H9 (cell line): ENCODE measurements at regions not wholly inside any gene's neighbourhood (a gene's known extent, or its start where the extent isn't known, plus 50 kb on each side); places are given as distances from the start of the nearest gene placed in this dataset.
"Not testable (repeated sequence)": the region's sequence is repeated elsewhere in the genome, so short reads cannot be mapped to it uniquely, and the experiment has no call there.

Source experiments
- DNase-seq: peaks from one replicate; pipeline ENCODE4 v3.0.0-alpha.2; 2017
- H2AFZ ChIP-seq: one replicate; pipeline ENCODE4 v1.6.1; 2013; ENCODE audit warnings: mild to moderate bottlenecking, low read length, control low read depth, moderate library complexity
- H2AK5ac ChIP-seq: 2 replicates; pipeline ENCODE4 v1.6.1; 2013; ENCODE audit warnings: low read length, control low read depth, mixed read lengths; ENCODE audit not compliant: insufficient read length
- H2BK120ac ChIP-seq: one replicate; pipeline ENCODE4 v1.6.1; 2013; ENCODE audit warnings: low read depth, mild to moderate bottlenecking, low read length, control low read depth, inconsistent platforms; ENCODE audit not compliant: poor library complexity, severe bottlenecking
- H2BK12ac ChIP-seq: 2 replicates; pipeline ENCODE4 v1.6.1; 2013; ENCODE audit warnings: low read length, control low read depth, mixed read lengths, low read depth; ENCODE audit not compliant: insufficient read length
- H2BK15ac ChIP-seq: 2 replicates; pipeline ENCODE4 v1.6.1; 2013; ENCODE audit warnings: low read depth, low read length, control low read depth
- H2BK20ac ChIP-seq: one replicate; pipeline ENCODE4 v1.6.1; 2013; ENCODE audit warnings: low read depth, mild to moderate bottlenecking, low read length, control low read depth, inconsistent platforms; ENCODE audit not compliant: poor library complexity, severe bottlenecking
- H2BK5ac ChIP-seq: 2 replicates; pipeline ENCODE4 v1.6.1; 2013; ENCODE audit warnings: low read length, control low read depth, mixed read lengths; ENCODE audit not compliant: insufficient read length
- H3K14ac ChIP-seq: 2 replicates; pipeline ENCODE4 v1.6.1; 2013; ENCODE audit warnings: low read length, control low read depth; ENCODE audit not compliant: insufficient read depth
- H3K18ac ChIP-seq: 2 replicates; pipeline ENCODE4 v1.6.1; 2013; ENCODE audit warnings: low read depth, mild to moderate bottlenecking, mixed read lengths, low read length, control low read depth; ENCODE audit not compliant: insufficient read length
- H3K23ac ChIP-seq: 2 replicates; pipeline ENCODE4 v1.6.1; 2013; ENCODE audit warnings: low read length, control low read depth, mixed read lengths, low read depth; ENCODE audit not compliant: insufficient read length
- H3K23me2 ChIP-seq: 2 replicates; pipeline ENCODE4 v1.6.1; 2013; ENCODE audit warnings: low read depth, mild to moderate bottlenecking, mixed read lengths, low read length, control low read depth; ENCODE audit not compliant: insufficient read length, poor library complexity, severe bottlenecking
- H3K27ac ChIP-seq: 2 replicates; pipeline ENCODE4 v1.5.1; 2013; ENCODE audit warnings: low read length, control low read depth, mixed read lengths, low read depth; ENCODE audit not compliant: insufficient read length
- H3K27me3 ChIP-seq: 2 replicates; pipeline ENCODE4 v1.6.1; 2013; ENCODE audit warnings: low read length, control low read depth, inconsistent platforms; ENCODE audit not compliant: insufficient read depth
- H3K4ac ChIP-seq: 2 replicates; pipeline ENCODE4 v1.6.1; 2013; ENCODE audit warnings: low read depth, mild to moderate bottlenecking, control low read depth, inconsistent platforms, low read length, moderate library complexity
- H3K4me1 ChIP-seq: 2 replicates; pipeline ENCODE4 v1.6.1; 2013; ENCODE audit warnings: low read length, control low read depth, inconsistent platforms; ENCODE audit not compliant: insufficient read depth
- H3K4me2 ChIP-seq: 2 replicates; pipeline ENCODE4 v1.6.1; 2013; ENCODE audit warnings: low read length, control low read depth, mixed read lengths; ENCODE audit not compliant: insufficient read length, insufficient read depth
- H3K56ac ChIP-seq: 2 replicates; pipeline ENCODE4 v1.6.1; 2013; ENCODE audit warnings: low read depth, mild to moderate bottlenecking, mixed read lengths, low read length, control low read depth; ENCODE audit not compliant: insufficient read length
- H3K79me1 ChIP-seq: 2 replicates; pipeline ENCODE4 v1.6.1; 2013; ENCODE audit warnings: low read depth, mild to moderate bottlenecking, moderate library complexity, low read length, control low read depth, inconsistent platforms; ENCODE audit not compliant: insufficient read depth, poor library complexity, severe bottlenecking
- H3K79me2 ChIP-seq: 2 replicates; pipeline ENCODE4 v1.6.1; 2013; ENCODE audit warnings: low read length, control low read depth, inconsistent platforms; ENCODE audit not compliant: insufficient read depth
- H3K9ac ChIP-seq: 2 replicates; pipeline ENCODE4 v1.6.1; 2013; ENCODE audit warnings: low read length, control low read depth, mixed read lengths; ENCODE audit not compliant: insufficient read length; ENCODE audit errors: extremely low read depth
- H3K9me3 ChIP-seq: one replicate; pipeline ENCODE4 v1.6.1; 2013; ENCODE audit warnings: low read depth, low read length, inconsistent platforms; ENCODE audit not compliant: control insufficient read depth
- H3T11ph ChIP-seq: one replicate; pipeline ENCODE4 v1.6.1; 2013; ENCODE audit warnings: mild to moderate bottlenecking, low read length, control low read depth, inconsistent platforms
- H4K20me1 ChIP-seq: one replicate; pipeline ENCODE4 v1.6.1; 2013; ENCODE audit not compliant: control insufficient read depth, insufficient read length, insufficient read depth
- H4K5ac ChIP-seq: 2 replicates; pipeline ENCODE4 v1.6.1; 2013; ENCODE audit warnings: low read depth, mild to moderate bottlenecking, mixed read lengths, low read length, control low read depth; ENCODE audit not compliant: insufficient read length
- H4K8ac ChIP-seq: replicated peaks from 2 replicates; pipeline ENCODE4 v1.6.1; 2013; ENCODE audit warnings: low read length, control low read depth, mixed read lengths, low read depth; ENCODE audit not compliant: insufficient read length
- H4K91ac ChIP-seq: 2 replicates; pipeline ENCODE4 v1.6.1; 2013; ENCODE audit warnings: low read depth, mild to moderate bottlenecking, moderate library complexity, mixed read lengths, low read length, control low read depth; ENCODE audit not compliant: insufficient read length
- H3K27ac Mint-ChIP-seq, 3 experiments: 2 replicates in 2 of 3; 3 replicates in 1 of 3; pipeline ENCODE4 v1.8.0; 2020 to 2021; ENCODE audit warnings: mixed read lengths in 3 of 3, mild to moderate bottlenecking in 1 of 3, moderate library complexity in 1 of 3
- H3K27me3 Mint-ChIP-seq: 2 replicates; pipeline ENCODE4 v1.8.0; 2021; ENCODE audit warnings: low read depth, mild to moderate bottlenecking, moderate library complexity, mixed read lengths
- H3K36me3 Mint-ChIP-seq, 3 experiments: 2 replicates in 2 of 3; 3 replicates in 1 of 3; pipeline ENCODE4 v1.8.0; 2020 to 2021; ENCODE audit warnings: low read depth in 3 of 3, mixed read lengths in 3 of 3; ENCODE audit not compliant: insufficient read depth in 1 of 3
- H3K4me1 Mint-ChIP-seq, 2 experiments: 2 replicates each; pipeline ENCODE4 v1.8.0; 2020; ENCODE audit warnings: mixed read lengths in 2 of 2
- H3K4me3 Mint-ChIP-seq, 2 experiments: 2 replicates in 1 of 2; 3 replicates in 1 of 2; pipeline ENCODE4 v1.8.0; 2020 to 2021; ENCODE audit warnings: mild to moderate bottlenecking in 2 of 2, mixed read lengths in 2 of 2, moderate library complexity in 1 of 2
- H3K9me3 Mint-ChIP-seq, 2 experiments: 2 replicates in 1 of 2; 3 replicates in 1 of 2; pipeline ENCODE4 v1.8.0; 2020; ENCODE audit warnings: mild to moderate bottlenecking in 2 of 2, mixed read lengths in 2 of 2, moderate library complexity in 1 of 2
- WGBS: extraction: QIAGEN DNeasy Blood & Tissue Kit; methylation state at CpG from one replicate; pipeline ENCODE4 v1.1.7; 2013; ENCODE audit warnings: missing lambda C conversion rate, low lambda C conversion rate, mixed read lengths; ENCODE audit not compliant: insufficient read length; ENCODE audit errors: extremely low coverage; 5-methylcytosine and 5-hydroxymethylcytosine counted together

- not testable (repeated sequence) for H3K23me2 ChIP-seq
Observed at GRCh38 chr16:21422824-21423223, 144.7 kb upstream of the CRYM start.

GRCh38 chr16:21404699-21405098 lies 126.6 kb upstream of the CRYM start:
- H2AFZ ChIP-seq, H3T11ph ChIP-seq, H2BK12ac ChIP-seq, H2BK15ac ChIP-seq, H4K5ac ChIP-seq, H3K4me1 ChIP-seq, H3K27ac Mint-ChIP-seq, H3K23me2 ChIP-seq, H3K23ac ChIP-seq, H4K91ac ChIP-seq, H3K4me3 Mint-ChIP-seq, H3K27me3 Mint-ChIP-seq, H3K14ac ChIP-seq, H4K20me1 ChIP-seq, DNase-seq, H3K4me2 ChIP-seq, H3K9me3 ChIP-seq, H3K79me1 ChIP-seq, H3K56ac ChIP-seq, H4K8ac ChIP-seq, H3K4me1 Mint-ChIP-seq, H3K27me3 ChIP-seq, H3K79me2 ChIP-seq, H3K9ac ChIP-seq, H3K9me3 Mint-ChIP-seq, H3K18ac ChIP-seq, H3K4ac ChIP-seq, H2BK20ac ChIP-seq, H2BK5ac ChIP-seq, H3K36me3 Mint-ChIP-seq, H3K27ac ChIP-seq, H2AK5ac ChIP-seq, H2BK120ac ChIP-seq: not testable (repeated sequence)
- no CpG with 5 or more reads among the region's 13 CpGs for WGBS

More at GRCh38 chr16:21422824-21423223, 144.7 kb upstream of the CRYM start:
- H3K9me3 Mint-ChIP-seq, H3K4ac ChIP-seq, H2AFZ ChIP-seq, H2BK15ac ChIP-seq, H2BK5ac ChIP-seq, H3T11ph ChIP-seq, H2AK5ac ChIP-seq, H4K5ac ChIP-seq, H3K23ac ChIP-seq, H3K27me3 ChIP-seq, H3K36me3 Mint-ChIP-seq, H4K91ac ChIP-seq, H3K4me2 ChIP-seq, H2BK20ac ChIP-seq, H3K4me3 Mint-ChIP-seq, H3K79me1 ChIP-seq, H3K79me2 ChIP-seq, H3K56ac ChIP-seq, DNase-seq, H3K27ac ChIP-seq, H3K18ac ChIP-seq, H3K27ac Mint-ChIP-seq, H3K4me1 ChIP-seq, H2BK12ac ChIP-seq, H3K27me3 Mint-ChIP-seq, H3K14ac ChIP-seq, H2BK120ac ChIP-seq, H3K9me3 ChIP-seq, H4K8ac ChIP-seq, H3K9ac ChIP-seq, H3K4me1 Mint-ChIP-seq, H4K20me1 ChIP-seq: not testable (repeated sequence)
- no CpG with 5 or more reads among the region's 7 CpGs for WGBS
